ENCODE measurements at regions not wholly inside any gene's neighbourhood (a gene's known extent, or its start where the extent isn't known, plus 50 kb on each side); places are given as distances from the start of the nearest gene placed in this dataset.
A peak's percentile ranks its signal among the peaks of the same experiment; 100 is the strongest.

DNA sequence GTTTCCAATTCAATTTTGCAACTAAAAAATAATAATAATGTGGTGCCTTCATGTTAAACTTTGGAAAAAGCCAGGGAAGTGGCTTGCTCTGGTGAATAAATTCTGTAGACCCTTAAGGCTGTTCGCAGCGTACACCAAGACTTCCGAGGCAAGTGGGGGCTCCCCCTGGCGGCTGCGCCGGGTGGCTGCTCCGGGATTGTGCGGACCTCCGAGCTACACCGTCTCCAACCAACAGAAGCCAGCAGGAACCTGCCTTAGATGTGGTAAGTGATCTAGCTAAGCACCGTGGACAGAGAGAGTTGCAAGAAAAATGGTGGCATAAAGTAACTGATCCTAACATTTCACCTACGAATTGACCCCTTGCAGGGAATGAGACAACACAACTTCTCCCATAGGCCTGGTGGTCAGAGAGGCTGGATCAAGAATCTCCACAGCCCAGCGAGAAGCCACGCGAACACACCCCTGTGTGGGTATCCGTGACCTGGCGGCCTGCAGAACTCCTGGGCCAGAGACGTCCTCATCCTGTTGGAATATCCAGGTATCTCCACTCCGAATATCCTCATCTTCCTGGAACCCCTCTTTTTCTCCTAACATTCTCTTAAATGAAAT is 69.6 kb downstream of the TBXT start (continued):
- TF ChIP-seq SMC3 (IDR thresholded peaks at IDR 0.05; ENCODE audit: low read depth, low read length): peak; percentile 98

DNA sequence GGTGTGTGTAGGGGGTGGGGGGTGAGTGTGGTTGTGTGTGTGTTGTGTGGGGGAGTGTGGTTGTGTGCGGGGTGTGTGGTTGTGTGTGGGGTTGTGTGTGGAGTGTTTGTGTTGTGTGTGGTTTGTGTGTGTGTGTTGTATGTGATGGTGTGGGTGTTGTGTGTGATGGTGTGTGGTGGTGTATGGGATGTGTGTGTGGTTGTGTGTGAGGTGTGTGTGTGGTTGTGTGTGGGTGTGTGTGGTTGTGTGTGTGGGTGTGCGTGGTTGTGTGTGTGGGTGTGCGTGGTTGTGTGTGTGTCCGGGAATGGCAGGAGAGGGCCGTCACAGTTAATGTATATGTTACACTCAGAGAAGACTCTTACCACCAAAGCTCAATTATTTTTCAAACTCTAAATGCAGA is 79.8 kb downstream of the TBXT start:
- no peak overlapping the region for H4K8ac ChIP-seq (ENCODE audit: low read depth in 2 of 2, low read length in 2 of 2)
- peak overlapping the region; percentile 80 for H2BK5ac ChIP-seq (ENCODE audit: low read depth, low read length, poor library complexity, severe bottlenecking)
- H3K4me2 ChIP-seq (ENCODE audit: low read depth, low read length): no peak overlapping the region
- dilution Hi-C loops (cut with HindIII; ENCODE audit: low sequenced_read_pairs, unreplicated experiment): loop anchor here (25.0 kb wide), 1 partner anchor 201 kb away; no protein-coding TSS in a partner anchor
- no TSS peak for BruUV-seq (replicated peaks)
- no peak overlapping the region for H2BK15ac ChIP-seq (ENCODE audit: low read depth, low read length)
- ChIA-PET CTCF (no interaction called here), POLR2A (ENCODE audit: unreplicated experiment) (interaction anchor here (0.6 kb wide), 1 partner anchor 10 kb away, joined by 3 read pairs; no protein-coding TSS in a partner anchor)
- ATAC-seq (ENCODE audit: low read depth) (no peak), DNase-seq (no peak)
- H3K9ac ChIP-seq (ENCODE audit: low read depth, low read length): no peak overlapping the region
- peaks cover 2% of the 10 kb centered on the region; the same call in 1 of the 2 replicates for H3K9me1 ChIP-seq (ENCODE audit: insufficient read depth, low read length)
- H3K4ac ChIP-seq (ENCODE audit: low read depth, low read length): no peak overlapping the region
- no peak overlapping the region for H2AFZ ChIP-seq (replicated peaks; ENCODE audit: low read length, poor library complexity)
- no peaks in the 10 kb centered on the region for H3K9me3 ChIP-seq (ENCODE audit: control insufficient read depth, insufficient read depth, low read length)
- no peaks in the 10 kb centered on the region for H4K20me1 ChIP-seq (ENCODE audit: insufficient read depth, low read length)
- H3K36me3 ChIP-seq (ENCODE audit: control insufficient read depth, insufficient read depth, low read length): no peaks in the 10 kb centered on the region
- H2BK120ac ChIP-seq (ENCODE audit: low read depth, low read length): no peak overlapping the region
- no peak overlapping the region for H3K27ac ChIP-seq (ENCODE audit: insufficient read depth, low read length)
- H3K14ac ChIP-seq (replicated peaks; ENCODE audit: low read depth, low read length): no peak overlapping the region
- peaks cover 2% of the 10 kb centered on the region; the same call in 1 of the 2 replicates for H3K4me1 ChIP-seq (ENCODE audit: control insufficient read depth, insufficient read depth, low read length)
- no peak overlapping the region for H2BK20ac ChIP-seq (ENCODE audit: low read depth, low read length)
- H3K27me3 ChIP-seq (ENCODE audit: control insufficient read depth, insufficient read depth, low read length): no peaks in the 10 kb centered on the region; the same call in 1 of the 2 replicates
- H2AK9ac ChIP-seq (replicated peaks; ENCODE audit: low read depth, low read length, poor library complexity): no peak overlapping the region
- intact Hi-C loops (cut with micrococcal nuclease): no loop called here
- H3K23ac ChIP-seq (ENCODE audit: low read depth, low read length): no peak overlapping the region
- no peaks in the 10 kb centered on the region for H3K79me1 ChIP-seq (ENCODE audit: low read depth in 1 of 2, low read length in 2 of 2)
- in situ Hi-C loops (cut with MboI; ENCODE audit: low sequenced_read_pairs): no loop called here
- H3K4me3 ChIP-seq (ENCODE audit: insufficient read depth, low read depth, low read length): no peak overlapping the region
- H3K56ac ChIP-seq (ENCODE audit: extremely low read depth, insufficient read depth, low read length): no peak overlapping the region
- no peak overlapping the region for H4K5ac ChIP-seq (ENCODE audit: low read depth, low read length)
- WGBS, 2 experiments (ENCODE audit: extremely low coverage in 2 of 2, insufficient read length in 1 of 2): 100% methylated on average over 1 of the region's 5 CpGs; no CpG with 5 or more reads in 1 of the 2 experiments
- H4K91ac ChIP-seq (ENCODE audit: insufficient read depth, low read depth, low read length): no peak overlapping the region
- 0 out of 2 replicates have a peak overlapping the region, but pooled peaks have one; percentile 46 for H2AK5ac ChIP-seq (ENCODE audit: low read depth, low read length)
- no peak overlapping the region for H3K18ac ChIP-seq (ENCODE audit: low read depth, low read length)
- TF ChIP-seq, protein P1, sequence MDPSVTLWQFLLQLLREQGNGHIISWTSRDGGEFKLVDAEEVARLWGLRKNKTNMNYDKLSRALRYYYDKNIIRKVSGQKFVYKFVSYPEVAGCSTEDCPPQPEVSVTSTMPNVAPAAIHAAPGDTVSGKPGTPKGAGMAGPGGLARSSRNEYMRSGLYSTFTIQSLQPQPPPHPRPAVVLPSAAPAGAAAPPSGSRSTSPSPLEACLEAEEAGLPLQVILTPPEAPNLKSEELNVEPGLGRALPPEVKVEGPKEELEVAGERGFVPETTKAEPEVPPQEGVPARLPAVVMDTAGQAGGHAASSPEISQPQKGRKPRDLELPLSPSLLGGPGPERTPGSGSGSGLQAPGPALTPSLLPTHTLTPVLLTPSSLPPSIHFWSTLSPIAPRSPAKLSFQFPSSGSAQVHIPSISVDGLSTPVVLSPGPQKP (IDR thresholded peaks at IDR 0.05; ENCODE audit: borderline replicate concordance, low read depth, low read length): no peak
- TF ChIP-seq CEBPB (IDR thresholded peaks at IDR 0.05; ENCODE audit: low read depth, low read length) (no peak), MAFK (IDR thresholded peaks at IDR 0.05; ENCODE audit: low read depth, low read length) (no peak), MXI1 (IDR thresholded peaks at IDR 0.05; ENCODE audit: borderline replicate concordance, low read depth, low read length) (no peak), NFE2L2 (IDR thresholded peaks at IDR 0.05; ENCODE audit: low read depth, low read length) (no peak), BHLHE40 (IDR thresholded peaks at IDR 0.05; ENCODE audit: low read depth, low read length) (no peak), RCOR1 (IDR thresholded peaks at IDR 0.05; ENCODE audit: insufficient replicate concordance, low read length) (no peak), SMC3 (IDR thresholded peaks at IDR 0.05; ENCODE audit: low read depth, low read length) (no peak), CHD1 (IDR thresholded peaks at IDR 0.05; ENCODE audit: low read depth, low read length) (no peak), RFX5 (IDR thresholded peaks at IDR 0.05; ENCODE audit: low read depth, low read length) (no peak)
- TF ChIP-seq, protein P2, sequence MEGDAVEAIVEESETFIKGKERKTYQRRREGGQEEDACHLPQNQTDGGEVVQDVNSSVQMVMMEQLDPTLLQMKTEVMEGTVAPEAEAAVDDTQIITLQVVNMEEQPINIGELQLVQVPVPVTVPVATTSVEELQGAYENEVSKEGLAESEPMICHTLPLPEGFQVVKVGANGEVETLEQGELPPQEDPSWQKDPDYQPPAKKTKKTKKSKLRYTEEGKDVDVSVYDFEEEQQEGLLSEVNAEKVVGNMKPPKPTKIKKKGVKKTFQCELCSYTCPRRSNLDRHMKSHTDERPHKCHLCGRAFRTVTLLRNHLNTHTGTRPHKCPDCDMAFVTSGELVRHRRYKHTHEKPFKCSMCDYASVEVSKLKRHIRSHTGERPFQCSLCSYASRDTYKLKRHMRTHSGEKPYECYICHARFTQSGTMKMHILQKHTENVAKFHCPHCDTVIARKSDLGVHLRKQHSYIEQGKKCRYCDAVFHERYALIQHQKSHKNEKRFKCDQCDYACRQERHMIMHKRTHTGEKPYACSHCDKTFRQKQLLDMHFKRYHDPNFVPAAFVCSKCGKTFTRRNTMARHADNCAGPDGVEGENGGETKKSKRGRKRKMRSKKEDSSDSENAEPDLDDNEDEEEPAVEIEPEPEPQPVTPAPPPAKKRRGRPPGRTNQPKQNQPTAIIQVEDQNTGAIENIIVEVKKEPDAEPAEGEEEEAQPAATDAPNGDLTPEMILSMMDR (conservative IDR thresholded peaks at IDR 0.05; ENCODE audit: low read depth, low read length): no peak
- TF ChIP-seq, protein P3, sequence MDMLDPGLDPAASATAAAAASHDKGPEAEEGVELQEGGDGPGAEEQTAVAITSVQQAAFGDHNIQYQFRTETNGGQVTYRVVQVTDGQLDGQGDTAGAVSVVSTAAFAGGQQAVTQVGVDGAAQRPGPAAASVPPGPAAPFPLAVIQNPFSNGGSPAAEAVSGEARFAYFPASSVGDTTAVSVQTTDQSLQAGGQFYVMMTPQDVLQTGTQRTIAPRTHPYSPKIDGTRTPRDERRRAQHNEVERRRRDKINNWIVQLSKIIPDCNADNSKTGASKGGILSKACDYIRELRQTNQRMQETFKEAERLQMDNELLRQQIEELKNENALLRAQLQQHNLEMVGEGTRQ (IDR thresholded peaks at IDR 0.05; ENCODE audit: low read depth, low read length): no peak
